Transverse colon (tissue), 4 donors: ENCODE measurements at regions not wholly inside any gene's neighbourhood (a gene's known extent, or its start where the extent isn't known, plus 50 kb on each side); places are given as distances from the start of the nearest gene placed in this dataset.

Experiments
- DNase-seq: peaks from one replicate; pipeline ENCODE4 v3.0.0-alpha.2; 2019
- H3K27ac ChIP-seq, 4 donors: fragments of 200-600 bp; sonication (generic); 2 replicates each; pipeline ENCODE4 v1.5.1; 2016 to 2018; ENCODE audit warnings: inconsistent platforms in 4 of 4
- H3K27me3 ChIP-seq: fragments of 200-600 bp; sonication (generic); 2 replicates; pipeline ENCODE4 v1.5.1; 2017; ENCODE audit warnings: inconsistent platforms
- H3K36me3 ChIP-seq, 4 donors: fragments of 200-600 bp; sonication (generic); 2 replicates each; pipeline ENCODE4 v1.5.1; 2017 to 2019; ENCODE audit warnings: inconsistent platforms in 4 of 4
- H3K4me1 ChIP-seq, 4 donors: fragments of 200-600 bp; sonication (generic); 2 replicates each; pipeline ENCODE4 v1.5.1; 2017 to 2020; ENCODE audit warnings: inconsistent platforms in 4 of 4
- H3K4me3 ChIP-seq, 4 donors: fragments of 200-600 bp; sonication (generic); 1 replicate in 1 of 4; 2 replicates in 3 of 4; pipeline versions ENCODE4 v1.5.1 to v1.6.1; 2017 to 2019; ENCODE audit warnings: inconsistent platforms in 4 of 4
- H3K9me3 ChIP-seq, 2 donors: fragments of 200-600 bp; sonication (generic); 2 replicates each; pipeline ENCODE4 v1.5.1; 2017 to 2019; ENCODE audit warnings: inconsistent platforms in 2 of 2
- EP300 ChIP-seq: sonication (generic); formaldehyde crosslinking; IDR thresholded peaks from one replicate; pipeline ENCODE4 v1.6.1; 2017; ENCODE audit warnings: antibody characterized with exemption, low read depth
- POLR2A ChIP-seq: fragments of 450-650 bp; IDR thresholded peaks from one replicate; pipeline ENCODE4 v1.6.1; 2016; ENCODE audit warnings: antibody characterized with exemption, mild to moderate bottlenecking, moderate library complexity
- POLR2AphosphoS5 ChIP-seq, 3 donors: sonication (generic); formaldehyde crosslinking; IDR thresholded peaks; one replicate each; pipeline ENCODE4 v1.6.1; 2016; ENCODE audit warnings: antibody characterized with exemption in 3 of 3
- WGBS, 2 donors: methylation state at CpG; one replicate each; pipeline ENCODE4 v1.1.5; 2018; ENCODE audit warnings: low coverage in 1 of 2; 5-methylcytosine and 5-hydroxymethylcytosine counted together
- in situ Hi-C, 4 donors: fragments of 200-750 bp; cut with MboI; loops; one replicate each; pipeline versions ENCODE4 v1.15.0 to v1.15.1; 2017; ENCODE audit warnings: low sequenced_read_pairs in 3 of 4, low pct_ligation_motif_present in 1 of 4, low pct_unique_long_range_greater_than_20kb in 1 of 4
- intact Hi-C: fragments of 100-400 bp; cut with DNase I; formaldehyde crosslinking; loops from one replicate; pipeline ENCODE4 v1.15.1; 2023; ENCODE audit warnings: low total_unique reads
- TF ChIP-seq, protein P1 (sequence below), 5 experiments: fragments of 200-600 bp in 3 of 5; fragments of 450-650 bp in 2 of 5; sonication (generic) in 3 of 5; IDR thresholded peaks; 1 replicate in 2 of 5; 2 replicates in 3 of 5; pipeline ENCODE4 v1.5.1; 2016 to 2017; ENCODE audit warnings: antibody characterized with exemption in 5 of 5, inconsistent platforms in 3 of 5, mild to moderate bottlenecking in 2 of 5, moderate library complexity in 1 of 5

DNA sequence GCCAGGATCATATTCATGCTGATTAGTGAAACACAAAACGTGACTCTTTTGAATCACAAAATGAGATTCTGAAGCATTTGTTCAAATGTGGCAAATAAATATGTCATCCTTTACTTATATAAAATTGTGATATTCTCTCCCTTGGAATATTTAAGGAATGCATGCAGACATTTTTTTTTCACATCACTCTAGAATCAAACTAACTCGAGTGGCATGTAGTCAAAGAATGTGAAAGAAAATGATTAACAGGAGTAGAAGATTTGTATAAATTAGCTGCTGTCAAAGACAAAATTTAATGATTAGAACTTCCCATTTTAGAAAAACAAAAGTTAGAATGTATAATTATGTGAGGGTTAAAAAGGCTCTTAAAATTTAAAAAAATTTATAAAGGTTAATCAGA lies 721.0 kb upstream of the FAM98A start:
- DNase-seq, result no peak
- Histone ChIP-seq H3K36me3 (no peaks in the 10 kb centered on the region), H3K4me3 (no peak overlapping the region), H3K4me1 (no peaks in the 10 kb centered on the region), H3K27me3 (no peaks in the 10 kb centered on the region), H3K27ac (no peak overlapping the region), H3K9me3 (no peaks in the 10 kb centered on the region)
- in situ Hi-C loops (no loop called here), intact Hi-C loops (no loop called here)
- no peak for TF ChIP-seq POLR2AphosphoS5 (IDR thresholded peaks at IDR 0.05)
- TF ChIP-seq POLR2A, result no peak
- TF ChIP-seq, protein P1, sequence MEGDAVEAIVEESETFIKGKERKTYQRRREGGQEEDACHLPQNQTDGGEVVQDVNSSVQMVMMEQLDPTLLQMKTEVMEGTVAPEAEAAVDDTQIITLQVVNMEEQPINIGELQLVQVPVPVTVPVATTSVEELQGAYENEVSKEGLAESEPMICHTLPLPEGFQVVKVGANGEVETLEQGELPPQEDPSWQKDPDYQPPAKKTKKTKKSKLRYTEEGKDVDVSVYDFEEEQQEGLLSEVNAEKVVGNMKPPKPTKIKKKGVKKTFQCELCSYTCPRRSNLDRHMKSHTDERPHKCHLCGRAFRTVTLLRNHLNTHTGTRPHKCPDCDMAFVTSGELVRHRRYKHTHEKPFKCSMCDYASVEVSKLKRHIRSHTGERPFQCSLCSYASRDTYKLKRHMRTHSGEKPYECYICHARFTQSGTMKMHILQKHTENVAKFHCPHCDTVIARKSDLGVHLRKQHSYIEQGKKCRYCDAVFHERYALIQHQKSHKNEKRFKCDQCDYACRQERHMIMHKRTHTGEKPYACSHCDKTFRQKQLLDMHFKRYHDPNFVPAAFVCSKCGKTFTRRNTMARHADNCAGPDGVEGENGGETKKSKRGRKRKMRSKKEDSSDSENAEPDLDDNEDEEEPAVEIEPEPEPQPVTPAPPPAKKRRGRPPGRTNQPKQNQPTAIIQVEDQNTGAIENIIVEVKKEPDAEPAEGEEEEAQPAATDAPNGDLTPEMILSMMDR (IDR thresholded peaks at IDR 0.05), result no peak
- TF ChIP-seq EP300, result no peak
- WGBS, 2 donors, result 75 to 76% methylated on average over 2 of the region's 2 CpGs

- Histone ChIP-seq H3K4me3 (no peak overlapping the region), H3K27me3 (no peaks in the 10 kb centered on the region), H3K4me1 (no peaks in the 10 kb centered on the region), H3K9me3 (no peaks in the 10 kb centered on the region), H3K27ac (no peak overlapping the region), H3K36me3 (no peaks in the 10 kb centered on the region)
- 59 to 61% methylated on average over 3 of the region's 3 CpGs for WGBS, 2 donors
- in situ Hi-C loops, result no loop called here
- intact Hi-C loops, result no loop called here
- no peak for TF ChIP-seq POLR2AphosphoS5 (IDR thresholded peaks at IDR 0.05)
- no peak for TF ChIP-seq EP300
- TF ChIP-seq, protein P1 (IDR thresholded peaks at IDR 0.05), result no peak
- no peak for TF ChIP-seq POLR2A
- DNase-seq, result no peak
Measured at GRCh38 chr2:34317797-34318196, 718.7 kb upstream of the FAM98A start.

DNA sequence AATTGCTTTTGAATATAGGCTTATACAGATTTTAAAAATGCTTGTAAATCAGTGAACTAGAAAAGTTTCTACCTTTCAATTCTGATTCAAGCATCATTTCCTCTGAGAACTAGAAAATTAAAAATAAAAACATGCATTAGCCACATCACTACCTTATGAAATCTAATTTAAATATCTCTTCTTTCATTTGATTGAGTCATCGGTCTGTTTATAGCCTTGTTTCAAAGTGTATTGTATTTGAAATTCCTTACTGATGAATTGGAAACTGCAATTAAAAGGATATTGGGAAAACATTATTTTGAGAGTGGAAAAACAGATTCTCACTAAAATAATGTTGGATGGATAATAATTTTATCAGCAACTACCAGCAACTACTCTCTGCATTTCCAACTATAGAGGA lies 717.7 kb upstream of the FAM98A start:
- in situ Hi-C loops, result no loop called here
- intact Hi-C loops, result no loop called here

DNA sequence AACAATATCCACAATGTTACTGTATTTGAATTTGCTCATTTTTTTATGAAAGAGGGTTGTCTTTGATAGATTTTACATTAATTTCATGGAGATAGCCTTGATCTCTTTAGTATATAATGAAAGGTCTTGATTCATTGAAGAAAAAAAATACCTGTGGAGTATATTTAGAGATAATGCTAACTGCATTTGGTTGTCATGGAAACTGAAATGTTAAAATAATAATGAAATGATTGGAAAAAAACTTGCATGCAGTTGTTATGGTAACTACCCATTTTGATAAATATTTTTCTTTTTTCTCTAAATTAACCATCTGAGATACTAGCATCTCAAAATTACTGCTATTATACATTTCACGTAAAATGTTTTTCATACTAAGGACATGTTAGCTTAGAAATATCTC lies 712.7 kb upstream of the FAM98A start:
- no peaks in the 10 kb centered on the region for H3K4me1 ChIP-seq
- no peaks in the 10 kb centered on the region for H3K27me3 ChIP-seq
- in situ Hi-C loops (no loop called here), intact Hi-C loops (no loop called here)
- DNase-seq, result no peak
- 0 to 33% methylated on average over 1 of the region's 1 CpG for WGBS, 2 donors
- no peaks in the 10 kb centered on the region for H3K9me3 ChIP-seq
- TF ChIP-seq EP300 (no peak), POLR2A (no peak), POLR2AphosphoS5 (IDR thresholded peaks at IDR 0.05) (no peak)
- TF ChIP-seq, protein P1 (IDR thresholded peaks at IDR 0.05), result no peak
- no peak overlapping the region for H3K27ac ChIP-seq
- H3K4me3 ChIP-seq, result no peak overlapping the region
- H3K36me3 ChIP-seq, result no peaks in the 10 kb centered on the region

More for the DNA sequence above, 717.7 kb upstream of the FAM98A start:
- WGBS, 2 donors, result 79 to 91% methylated on average over 1 of the region's 1 CpG
- no peak for DNase-seq
- Histone ChIP-seq H3K9me3 (no peaks in the 10 kb centered on the region), H3K27ac (no peak overlapping the region), H3K36me3 (no peaks in the 10 kb centered on the region), H3K27me3 (no peaks in the 10 kb centered on the region), H3K4me1 (no peaks in the 10 kb centered on the region), H3K4me3 (no peak overlapping the region)
- TF ChIP-seq, protein P1 (IDR thresholded peaks at IDR 0.05), result no peak
- TF ChIP-seq POLR2AphosphoS5 (IDR thresholded peaks at IDR 0.05) (no peak), POLR2A (no peak), EP300 (no peak)
